SK-N-MC (cell line): ENCODE measurements at regions not wholly inside any gene's neighbourhood (a gene's known extent, or its start where the extent isn't known, plus 50 kb on each side); places are given as distances from the start of the nearest gene placed in this dataset.

Source experiments
- DNase-seq: peaks from one replicate; pipeline ENCODE4 v3.0.0-alpha.2; 2011; ENCODE audit warnings: low read depth, low spot score
- H3K27ac ChIP-seq: fragments of 200-600 bp; sonication (generic); 2 replicates; pipeline ENCODE4 v1.5.1; 2016; ENCODE audit warnings: mixed run types
- H3K36me3 ChIP-seq: fragments of 200-600 bp; sonication (generic); 2 replicates; pipeline ENCODE4 v1.6.1; 2017; ENCODE audit warnings: antibody characterized with exemption, low read length, mixed read lengths; ENCODE audit not compliant: insufficient read depth
- H3K4me3 ChIP-seq: fragments of 200-600 bp; sonication (generic); 2 replicates; pipeline ENCODE4 v1.5.1; 2016
- H3K9ac ChIP-seq: fragments of 200-600 bp; sonication (generic); 2 replicates; pipeline ENCODE4 v1.8.0; 2017; ENCODE audit warnings: mixed run types, mixed read lengths; ENCODE audit not compliant: insufficient read length
- H3K9me3 ChIP-seq: fragments of 200-600 bp; sonication (generic); 2 replicates; pipeline ENCODE4 v1.6.1; 2017; ENCODE audit warnings: low read depth, mild to moderate bottlenecking, antibody characterized with exemption, low read length, moderate library complexity, mixed read lengths
- EZH2 ChIP-seq: fragments of 200-600 bp; sonication (generic); IDR thresholded peaks from one replicate; pipeline ENCODE4 v1.6.1; 2017; ENCODE audit warnings: antibody characterized with exemption
- FOXP2 ChIP-seq: optimal IDR thresholded peaks from 2 replicates; pipeline ENCODE3; 2011; ENCODE audit warnings: mild to moderate bottlenecking, moderate library complexity; ENCODE audit not compliant: insufficient read depth; ENCODE audit errors: extremely low read length, control extremely low read depth
- POLR2AphosphoS5 ChIP-seq: IDR thresholded peaks from 2 replicates; pipeline ENCODE4 v1.6.1; 2012; ENCODE audit warnings: mild to moderate bottlenecking, low read depth, low read length, borderline replicate concordance

DNA sequence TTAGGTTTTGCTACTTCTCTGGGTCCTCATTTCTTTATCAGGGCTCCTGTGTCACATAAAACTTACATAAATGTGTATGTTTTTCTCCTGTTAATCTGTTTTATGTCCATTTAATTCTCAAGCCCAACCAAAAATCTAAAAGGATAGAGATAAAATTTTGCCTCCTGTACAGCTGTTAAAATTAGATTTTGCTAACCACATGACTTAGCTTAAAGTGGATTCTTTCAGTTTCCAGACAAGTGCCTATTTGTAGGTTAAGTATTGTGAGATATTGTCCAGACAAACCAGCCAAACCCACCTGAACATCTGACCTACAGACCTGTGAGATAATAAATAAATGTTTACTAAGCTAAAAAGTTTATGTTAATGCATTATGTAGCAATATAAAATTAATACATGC lies 465.5 kb downstream of the SI start:
- no peak overlapping the region for H3K27ac ChIP-seq
- H3K36me3 ChIP-seq: no peaks in the 10 kb centered on the region
- no peak overlapping the region for H3K4me3 ChIP-seq
- H3K9ac ChIP-seq: no peak overlapping the region
- no peaks in the 10 kb centered on the region for H3K9me3 ChIP-seq
- DNase-seq: no peak
- TF ChIP-seq EZH2: no peak
- no peak for TF ChIP-seq FOXP2
- no peak for TF ChIP-seq POLR2AphosphoS5

DNA sequence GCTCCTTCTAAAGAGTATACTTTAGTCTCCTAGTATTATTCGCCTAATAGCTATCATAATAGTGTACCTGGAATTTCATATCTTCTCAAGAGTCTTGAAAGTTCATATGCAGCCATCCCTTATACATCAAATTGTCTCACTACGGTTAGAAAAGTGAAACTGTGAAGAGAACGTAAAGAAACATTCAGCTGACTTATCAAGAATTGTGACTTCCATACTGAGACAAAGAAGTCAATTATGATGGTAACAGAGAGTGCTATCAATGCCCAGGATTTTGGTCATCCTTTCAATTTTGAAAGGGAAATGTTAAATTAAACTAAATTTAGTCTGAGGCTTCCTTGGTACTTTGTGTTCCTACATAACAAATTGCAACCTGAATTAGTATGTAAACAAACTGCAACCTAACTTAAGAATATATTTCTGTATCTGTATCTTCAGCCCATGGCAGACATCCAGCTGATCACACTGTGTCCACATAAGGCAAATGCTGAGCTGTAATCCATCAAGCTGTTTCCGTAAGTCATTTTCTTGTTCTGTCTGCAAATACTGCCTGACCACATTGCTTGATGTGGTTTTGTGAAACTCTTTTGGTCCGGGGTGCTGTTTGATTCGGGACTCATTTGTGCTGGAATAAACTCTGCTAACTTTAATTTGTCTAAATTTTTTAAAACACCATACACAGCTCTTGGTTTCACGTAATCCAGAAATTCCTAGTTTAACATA lies 469.6 kb downstream of the SI start:
- no peaks in the 10 kb centered on the region for H3K9me3 ChIP-seq
- no peak overlapping the region for H3K4me3 ChIP-seq
- no peak for DNase-seq
- no peaks in the 10 kb centered on the region for H3K36me3 ChIP-seq
- H3K9ac ChIP-seq: no peak overlapping the region
- H3K27ac ChIP-seq: no peak overlapping the region
- TF ChIP-seq POLR2AphosphoS5 (no peak), EZH2 (no peak), FOXP2 (no peak)

DNA sequence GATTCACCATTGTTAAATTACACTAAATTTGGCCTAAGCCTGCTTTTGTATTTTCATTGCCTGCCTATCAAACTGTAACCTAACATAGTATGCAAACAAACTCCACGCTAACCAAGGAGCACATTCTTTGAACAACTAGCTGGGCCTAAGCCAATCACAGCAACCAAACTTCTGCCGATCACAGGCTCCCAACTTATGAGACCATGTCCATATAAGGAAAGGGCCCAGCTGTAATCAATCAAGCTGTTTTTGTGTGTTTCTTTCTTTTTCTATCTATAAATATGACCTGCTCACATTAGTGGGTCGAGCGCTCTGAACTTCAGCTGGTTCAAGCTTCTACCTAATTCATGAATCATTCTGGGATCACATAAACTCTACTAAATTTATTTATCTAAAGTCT lies 473.6 kb downstream of the SI start:
- Histone ChIP-seq H3K9me3 (no peaks in the 10 kb centered on the region), H3K4me3 (no peak overlapping the region), H3K9ac (no peak overlapping the region), H3K27ac (no peak overlapping the region), H3K36me3 (no peaks in the 10 kb centered on the region)
- DNase-seq: no peak
- TF ChIP-seq POLR2AphosphoS5 (no peak), EZH2 (no peak), FOXP2 (no peak)

DNA sequence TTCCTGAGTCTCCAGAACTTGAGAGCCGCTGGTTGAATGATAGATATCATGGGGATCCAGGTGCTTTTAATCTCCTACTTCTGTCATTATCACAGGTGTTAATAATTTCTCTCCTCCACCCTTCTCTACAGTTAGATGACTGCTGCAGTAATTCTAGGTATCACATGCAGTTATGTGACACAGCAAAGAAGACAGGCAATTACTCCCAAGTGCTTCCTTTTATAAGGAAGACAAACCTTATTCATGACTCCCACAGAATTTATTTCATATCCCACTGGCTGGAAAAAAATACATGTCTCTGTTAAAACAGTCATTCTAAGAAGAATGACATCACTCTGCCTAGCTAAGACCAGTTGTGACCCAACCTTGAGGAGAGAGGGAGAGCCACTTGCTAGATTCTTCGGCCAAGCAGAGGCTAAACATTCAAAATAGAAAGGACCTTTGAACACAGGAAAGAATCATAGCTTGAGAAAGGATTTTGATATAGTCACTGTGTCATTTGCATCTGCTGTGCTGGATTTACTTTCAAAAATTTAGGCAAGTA lies 500.6 kb downstream of the SI start:
- H3K27ac ChIP-seq: no peak overlapping the region
- H3K4me3 ChIP-seq: no peak overlapping the region
- DNase-seq: no peak
- no peaks in the 10 kb centered on the region for H3K36me3 ChIP-seq
- H3K9ac ChIP-seq: no peak overlapping the region
- TF ChIP-seq POLR2AphosphoS5 (no peak), EZH2 (no peak), FOXP2 (no peak)
- no peaks in the 10 kb centered on the region for H3K9me3 ChIP-seq

DNA sequence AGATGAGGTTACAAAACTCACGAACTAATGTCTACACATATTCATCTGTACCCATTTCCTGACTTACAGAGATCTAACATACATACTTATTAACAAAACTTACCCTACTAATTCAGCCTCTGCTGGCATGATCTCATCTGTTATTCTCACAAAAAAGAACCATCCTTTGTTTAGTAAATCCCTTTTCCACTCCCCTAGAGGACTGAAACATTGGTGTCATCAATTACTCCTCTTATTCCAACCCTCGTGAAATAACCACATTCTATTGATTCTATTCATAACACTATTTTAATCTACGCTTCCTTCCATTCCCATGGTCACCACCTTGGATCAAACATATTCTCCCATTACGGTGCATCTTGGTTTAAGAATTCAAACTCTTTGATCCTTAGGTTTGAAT lies 505.9 kb downstream of the SI start:
- TF ChIP-seq FOXP2: no peak
- no peak for TF ChIP-seq POLR2AphosphoS5
- no peak for TF ChIP-seq EZH2
- Histone ChIP-seq H3K9me3 (no peaks in the 10 kb centered on the region), H3K36me3 (no peaks in the 10 kb centered on the region), H3K4me3 (no peak overlapping the region), H3K9ac (no peak overlapping the region), H3K27ac (no peak overlapping the region)
- DNase-seq: no peak

DNA sequence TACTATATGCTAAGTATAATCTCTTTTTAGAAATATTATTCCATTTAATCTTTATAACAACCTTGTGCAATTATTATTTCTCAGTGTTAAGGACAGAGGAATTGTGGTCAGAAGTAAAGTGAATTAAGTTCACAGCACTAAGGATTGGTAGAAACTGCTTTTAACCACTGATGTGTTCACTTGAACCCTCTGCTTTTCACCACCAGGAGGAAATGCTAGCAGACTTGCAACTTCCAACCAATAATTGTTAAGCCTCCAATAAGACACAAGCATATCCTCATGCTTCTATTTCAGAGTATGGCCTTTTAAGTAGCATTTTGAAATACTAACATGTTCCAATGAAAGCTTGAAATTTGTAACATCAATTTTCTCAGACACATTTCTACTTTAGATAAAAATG lies 527.4 kb downstream of the SI start:
- Histone ChIP-seq H3K27ac (no peak overlapping the region), H3K9ac (no peak overlapping the region), H3K36me3 (no peaks in the 10 kb centered on the region), H3K9me3 (no peaks in the 10 kb centered on the region), H3K4me3 (no peak overlapping the region)
- TF ChIP-seq FOXP2: no peak
- TF ChIP-seq POLR2AphosphoS5: no peak
- TF ChIP-seq EZH2: no peak
- no peak for DNase-seq

DNA sequence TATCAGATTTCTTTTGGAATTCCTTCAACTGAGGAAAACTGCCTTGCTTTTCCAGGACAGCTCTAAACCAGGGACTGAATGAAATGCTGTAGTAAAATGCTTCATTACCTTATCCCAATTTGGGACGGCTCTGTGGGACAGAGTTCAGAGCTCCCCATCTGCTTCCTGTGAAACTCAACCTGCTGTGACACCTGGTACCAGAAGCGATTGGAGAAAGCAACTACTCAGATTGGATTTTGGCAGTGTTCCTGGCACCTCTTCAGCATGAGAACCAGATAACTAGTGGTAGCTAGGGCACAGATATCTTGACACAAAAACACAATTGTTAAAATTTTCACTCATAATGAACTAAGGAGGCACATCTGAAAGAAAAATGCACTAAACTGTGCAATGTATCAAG lies 539.1 kb downstream of the SI start:
- no peak for DNase-seq
- no peak for TF ChIP-seq POLR2AphosphoS5
- H3K27ac ChIP-seq: no peak overlapping the region
- H3K4me3 ChIP-seq: no peak overlapping the region
- no peaks in the 10 kb centered on the region for H3K9me3 ChIP-seq
- H3K9ac ChIP-seq: no peak overlapping the region
- no peaks in the 10 kb centered on the region for H3K36me3 ChIP-seq

DNA sequence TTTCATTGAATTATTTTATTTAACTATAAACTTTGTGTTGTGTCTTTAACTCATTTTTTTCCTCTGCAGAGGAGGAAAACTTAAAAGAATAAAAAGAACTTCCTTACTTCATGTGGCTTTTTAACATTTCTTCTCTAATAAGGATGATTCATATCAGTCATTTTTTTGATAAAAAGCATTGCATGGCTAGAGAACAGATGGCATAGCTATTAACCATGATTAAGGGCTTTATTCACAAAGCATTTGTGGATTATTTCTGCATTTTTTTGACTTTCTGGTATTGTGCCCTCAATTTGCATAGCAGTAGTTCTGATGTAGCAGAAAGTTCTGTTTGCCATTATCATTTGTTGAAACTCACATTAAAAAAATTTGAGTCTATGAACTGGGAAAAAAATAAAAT lies 540.8 kb downstream of the SI start:
- Histone ChIP-seq H3K9ac (no peak overlapping the region), H3K36me3 (no peaks in the 10 kb centered on the region), H3K27ac (no peak overlapping the region), H3K9me3 (no peaks in the 10 kb centered on the region), H3K4me3 (no peak overlapping the region)
- TF ChIP-seq EZH2 (no peak), POLR2AphosphoS5 (no peak), FOXP2 (no peak)
- no peak for DNase-seq

DNA sequence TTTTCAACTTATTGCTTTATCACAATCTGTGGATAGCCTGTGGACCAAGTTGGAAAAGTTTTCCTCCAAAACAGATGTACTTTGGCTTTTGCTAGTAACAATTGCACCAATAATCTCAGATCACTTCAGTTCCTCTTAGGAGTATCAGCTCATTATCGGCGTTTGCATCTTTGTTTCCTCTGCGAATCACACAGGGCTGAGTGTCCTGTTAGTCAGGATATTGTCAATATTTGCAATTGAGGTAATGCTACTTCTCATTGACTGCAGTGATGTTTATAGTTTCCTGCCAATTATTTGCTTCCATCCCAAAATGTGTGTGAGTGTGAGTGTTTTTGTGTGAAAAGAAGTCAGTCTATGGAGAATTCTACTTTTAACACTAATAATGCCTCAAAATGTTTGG lies 545.0 kb downstream of the SI start:
- Histone ChIP-seq H3K9me3 (no peaks in the 10 kb centered on the region), H3K36me3 (no peaks in the 10 kb centered on the region), H3K4me3 (no peak overlapping the region), H3K27ac (no peak overlapping the region), H3K9ac (no peak overlapping the region)
- no peak for TF ChIP-seq POLR2AphosphoS5
- TF ChIP-seq EZH2: no peak
- no peak for TF ChIP-seq FOXP2
- DNase-seq: no peak
